ENCODE measurements at regions not wholly inside any gene's neighbourhood (a gene's known extent, or its start where the extent isn't known, plus 50 kb on each side); places are given as distances from the start of the nearest gene placed in this dataset.

DNA sequence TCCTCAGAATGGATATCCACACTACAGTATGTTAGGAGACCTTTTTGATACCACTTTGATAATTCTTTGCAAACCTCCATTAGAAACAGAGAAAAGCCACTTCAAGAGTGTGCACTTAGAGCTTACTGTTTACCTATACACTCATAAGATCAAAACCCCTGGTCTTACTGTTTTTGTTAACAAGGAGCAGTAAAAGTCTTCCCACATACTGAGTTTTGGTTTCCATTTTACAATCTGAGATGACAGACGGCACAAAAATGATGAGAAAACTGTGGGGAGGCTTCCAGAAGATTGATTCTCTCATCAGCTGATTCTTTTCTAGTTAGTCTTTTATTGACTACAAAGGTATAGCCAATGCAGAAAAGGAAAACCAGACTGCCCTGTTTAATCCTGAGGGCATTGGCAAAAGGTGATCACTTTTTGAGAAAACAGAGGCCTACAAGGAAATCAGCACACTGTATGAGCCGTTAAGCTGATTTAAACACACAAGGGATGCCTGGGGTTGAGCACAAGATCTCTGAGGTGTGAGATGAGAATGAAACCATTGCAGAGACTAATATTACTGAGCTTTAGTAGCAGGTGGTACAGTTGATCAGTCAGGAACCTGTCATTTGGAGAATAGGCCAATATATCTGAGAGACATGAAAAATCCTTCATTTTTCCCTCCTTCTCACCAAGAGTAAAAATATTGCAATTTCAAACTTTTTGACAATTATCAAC lies 368.6 kb downstream of the GRB14 start:
- H3K9ac ChIP-seq (ENCODE audit: low read depth in 1 of 3, low read length in 3 of 3), result no peak overlapping the region

GRCh38 chr2:164243315-164243714 lies 378.0 kb downstream of the GRB14 start:
- Histone ChIP-seq H3K36me3 (ENCODE audit: control insufficient read depth in 3 of 3, insufficient read depth in 3 of 3, low read length in 3 of 3) (no peaks in the 10 kb centered on the region), H3K27ac (ENCODE audit: low read depth, low read length) (no peak overlapping the region), H3K9me3 (ENCODE audit: control insufficient read depth in 3 of 3, low read length in 3 of 3) (no peaks in the 10 kb centered on the region), H3K4me1 (ENCODE audit: control insufficient read depth in 3 of 3, insufficient read depth in 3 of 3, low read length in 3 of 3) (no peaks in the 10 kb centered on the region), H3K27me3 (ENCODE audit: control insufficient read depth in 3 of 3, insufficient read depth in 3 of 3, low read length in 3 of 3) (no peaks in the 10 kb centered on the region), H3K4me3 (ENCODE audit: low read length in 3 of 3) (no peak overlapping the region), H3K9ac (ENCODE audit: low read depth in 1 of 3, low read length in 3 of 3) (no peak overlapping the region)

More for the DNA sequence above, 368.6 kb downstream of the GRB14 start:
- H3K36me3 ChIP-seq (ENCODE audit: control insufficient read depth in 3 of 3, insufficient read depth in 3 of 3, low read length in 3 of 3), result no peaks in the 10 kb centered on the region
- no peaks in the 10 kb centered on the region for H3K9me3 ChIP-seq (ENCODE audit: control insufficient read depth in 3 of 3, low read length in 3 of 3)
- H3K4me3 ChIP-seq (ENCODE audit: low read length in 3 of 3), result no peak overlapping the region
- H3K27ac ChIP-seq (ENCODE audit: low read depth, low read length), result no peak overlapping the region
- no peaks in the 10 kb centered on the region for H3K4me1 ChIP-seq (ENCODE audit: control insufficient read depth in 3 of 3, insufficient read depth in 3 of 3, low read length in 3 of 3)
- no peaks in the 10 kb centered on the region for H3K27me3 ChIP-seq (ENCODE audit: control insufficient read depth in 3 of 3, insufficient read depth in 3 of 3, low read length in 3 of 3)

DNA sequence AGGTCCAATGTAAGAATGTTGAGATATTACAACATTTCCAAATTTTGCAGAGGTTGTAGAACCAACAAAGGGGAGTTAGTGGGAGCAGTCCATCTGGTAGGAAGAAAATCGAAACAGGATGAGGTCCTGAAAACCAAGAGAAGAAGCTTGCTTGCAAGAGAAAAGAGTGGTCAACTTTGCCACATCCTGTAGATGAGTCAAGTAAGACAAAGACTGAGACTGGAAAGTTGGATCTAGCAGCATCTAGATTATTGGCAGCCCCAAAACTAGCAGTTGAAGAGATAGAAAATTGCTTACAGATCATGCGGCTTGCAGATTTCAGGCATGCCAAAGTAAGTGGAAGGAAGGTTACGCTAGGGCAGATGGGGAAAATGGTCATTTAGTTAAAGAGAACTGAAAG lies 378.9 kb downstream of the GRB14 start:
- no peaks in the 10 kb centered on the region for H3K4me1 ChIP-seq (ENCODE audit: control insufficient read depth in 3 of 3, insufficient read depth in 3 of 3, low read length in 3 of 3)
- H3K4me3 ChIP-seq (ENCODE audit: low read length in 3 of 3), result no peak overlapping the region
- H3K9me3 ChIP-seq (ENCODE audit: control insufficient read depth in 3 of 3, low read length in 3 of 3), result no peaks in the 10 kb centered on the region
- no peaks in the 10 kb centered on the region for H3K27me3 ChIP-seq (ENCODE audit: control insufficient read depth in 3 of 3, insufficient read depth in 3 of 3, low read length in 3 of 3)
- H3K36me3 ChIP-seq (ENCODE audit: control insufficient read depth in 3 of 3, insufficient read depth in 3 of 3, low read length in 3 of 3), result no peaks in the 10 kb centered on the region
- no peak overlapping the region for H3K9ac ChIP-seq (ENCODE audit: low read depth in 1 of 3, low read length in 3 of 3)
- H3K27ac ChIP-seq (ENCODE audit: low read depth, low read length), result no peak overlapping the region

DNA sequence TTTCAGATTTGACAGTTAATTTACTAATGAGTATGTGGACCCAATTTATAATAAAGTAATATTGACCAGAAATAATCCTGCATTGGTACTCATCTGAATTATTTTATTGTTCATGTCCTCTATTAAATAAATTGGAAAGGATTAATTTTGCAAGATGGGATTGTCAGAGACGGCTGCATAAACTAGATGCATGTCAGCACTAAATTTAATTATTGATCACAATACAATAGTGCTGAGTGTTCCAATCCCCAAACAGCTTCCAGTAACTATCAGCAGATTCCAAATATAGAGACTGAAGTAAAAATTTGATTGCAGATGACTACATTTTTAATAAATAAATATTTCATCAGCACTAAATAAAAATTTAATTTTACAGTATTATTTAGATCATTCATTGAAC lies 387.2 kb downstream of the GRB14 start:
- H3K27ac ChIP-seq (ENCODE audit: low read depth, low read length), result no peak overlapping the region
- no peak overlapping the region for H3K4me3 ChIP-seq (ENCODE audit: low read length in 3 of 3)
- H3K9me3 ChIP-seq (ENCODE audit: control insufficient read depth in 3 of 3, low read length in 3 of 3), result no peaks in the 10 kb centered on the region
- no peaks in the 10 kb centered on the region for H3K27me3 ChIP-seq (ENCODE audit: control insufficient read depth in 3 of 3, insufficient read depth in 3 of 3, low read length in 3 of 3)
- H3K9ac ChIP-seq (ENCODE audit: low read depth in 1 of 3, low read length in 3 of 3), result no peak overlapping the region
- no peaks in the 10 kb centered on the region for H3K4me1 ChIP-seq (ENCODE audit: control insufficient read depth in 3 of 3, insufficient read depth in 3 of 3, low read length in 3 of 3)
- no peaks in the 10 kb centered on the region for H3K36me3 ChIP-seq (ENCODE audit: control insufficient read depth in 3 of 3, insufficient read depth in 3 of 3, low read length in 3 of 3)

- no peaks in the 10 kb centered on the region for H3K27me3 ChIP-seq (ENCODE audit: control insufficient read depth in 3 of 3, insufficient read depth in 3 of 3, low read length in 3 of 3)
- H3K36me3 ChIP-seq (ENCODE audit: control insufficient read depth in 3 of 3, insufficient read depth in 3 of 3, low read length in 3 of 3), result no peaks in the 10 kb centered on the region
- no peak overlapping the region for H3K9ac ChIP-seq (ENCODE audit: low read depth in 1 of 3, low read length in 3 of 3)
- no peaks in the 10 kb centered on the region for H3K4me1 ChIP-seq (ENCODE audit: control insufficient read depth in 3 of 3, insufficient read depth in 3 of 3, low read length in 3 of 3)
- H3K4me3 ChIP-seq (ENCODE audit: low read length in 3 of 3), result no peak overlapping the region
- H3K9me3 ChIP-seq (ENCODE audit: control insufficient read depth in 3 of 3, low read length in 3 of 3), result no peaks in the 10 kb centered on the region
- no peak overlapping the region for H3K27ac ChIP-seq (ENCODE audit: low read depth, low read length)
Measured at GRCh38 chr2:164224007-164224406, 397.3 kb downstream of the GRB14 start.

DNA sequence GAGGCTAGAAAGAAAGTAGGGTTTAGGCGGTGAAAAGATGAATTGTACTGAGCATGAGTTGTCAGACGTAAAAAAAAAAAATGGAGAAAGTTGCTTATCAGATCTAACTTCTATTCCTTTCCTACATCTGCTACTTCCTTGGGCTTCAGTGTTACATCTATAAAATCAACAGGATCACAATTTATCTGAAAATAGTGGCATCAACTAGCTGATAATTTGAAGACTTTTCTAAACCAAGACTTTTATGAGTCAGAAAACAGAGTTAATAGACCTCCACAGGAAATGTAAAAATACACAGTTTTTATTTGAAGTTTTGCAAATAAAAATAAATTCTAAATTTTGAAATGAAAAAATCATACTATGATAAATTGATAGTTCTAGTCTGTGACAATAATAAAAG lies 399.8 kb downstream of the GRB14 start:
- H3K4me3 ChIP-seq (ENCODE audit: low read length in 3 of 3), result no peak overlapping the region
- H3K9ac ChIP-seq (ENCODE audit: low read depth in 1 of 3, low read length in 3 of 3), result no peak overlapping the region
- H3K9me3 ChIP-seq (ENCODE audit: control insufficient read depth in 3 of 3, low read length in 3 of 3), result no peaks in the 10 kb centered on the region
- H3K27me3 ChIP-seq (ENCODE audit: control insufficient read depth in 3 of 3, insufficient read depth in 3 of 3, low read length in 3 of 3), result no peaks in the 10 kb centered on the region
- H3K27ac ChIP-seq (ENCODE audit: low read depth, low read length), result no peak overlapping the region
- no peaks in the 10 kb centered on the region for H3K4me1 ChIP-seq (ENCODE audit: control insufficient read depth in 3 of 3, insufficient read depth in 3 of 3, low read length in 3 of 3)
- H3K36me3 ChIP-seq (ENCODE audit: control insufficient read depth in 3 of 3, insufficient read depth in 3 of 3, low read length in 3 of 3), result no peaks in the 10 kb centered on the region

DNA sequence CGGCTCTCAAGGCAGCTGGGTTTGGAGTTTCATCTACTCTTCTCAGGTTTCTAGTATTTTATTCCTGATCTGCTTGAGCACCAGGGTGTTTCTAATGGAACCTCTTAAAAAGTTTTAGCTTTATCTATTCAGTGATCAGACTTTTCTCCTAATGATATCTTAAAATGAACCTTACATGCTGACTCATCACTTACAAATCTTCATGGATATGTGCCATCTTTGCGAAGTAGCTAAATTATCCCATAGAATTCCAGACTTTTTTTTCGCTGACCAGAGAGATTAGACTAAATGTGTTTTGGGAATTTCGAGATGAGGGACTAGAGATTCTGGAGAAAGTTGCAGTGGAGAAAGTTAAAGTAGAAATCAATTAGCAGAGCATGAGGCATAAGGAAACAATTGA lies 401.0 kb downstream of the GRB14 start:
- H3K4me3 ChIP-seq (ENCODE audit: low read length in 3 of 3), result no peak overlapping the region
- H3K9me3 ChIP-seq (ENCODE audit: control insufficient read depth in 3 of 3, low read length in 3 of 3), result no peaks in the 10 kb centered on the region
- H3K27me3 ChIP-seq (ENCODE audit: control insufficient read depth in 3 of 3, insufficient read depth in 3 of 3, low read length in 3 of 3), result no peaks in the 10 kb centered on the region
- H3K9ac ChIP-seq (ENCODE audit: low read depth in 1 of 3, low read length in 3 of 3), result no peak overlapping the region
- no peaks in the 10 kb centered on the region for H3K36me3 ChIP-seq (ENCODE audit: control insufficient read depth in 3 of 3, insufficient read depth in 3 of 3, low read length in 3 of 3)
- H3K27ac ChIP-seq (ENCODE audit: low read depth, low read length), result no peak overlapping the region
- no peaks in the 10 kb centered on the region for H3K4me1 ChIP-seq (ENCODE audit: control insufficient read depth in 3 of 3, insufficient read depth in 3 of 3, low read length in 3 of 3)

DNA sequence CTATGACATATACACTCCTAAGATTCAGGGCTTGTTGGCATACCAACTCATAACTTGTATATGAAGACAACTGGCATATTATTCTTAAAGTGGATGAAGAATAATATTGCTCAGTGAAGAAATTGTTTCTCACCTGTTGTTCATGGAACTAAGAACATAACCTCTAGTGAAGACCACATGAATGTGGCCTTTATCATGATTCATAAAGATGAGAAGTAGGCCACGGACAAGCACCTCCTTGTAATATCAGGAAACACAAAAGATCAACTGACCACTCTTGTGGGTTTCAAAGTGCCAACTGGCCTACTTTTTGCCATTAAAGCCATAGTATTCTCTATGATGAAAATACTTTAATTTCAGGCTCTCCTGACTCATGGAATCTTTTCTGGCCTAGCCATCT lies 407.4 kb downstream of the GRB14 start:
- no peaks in the 10 kb centered on the region for H3K36me3 ChIP-seq (ENCODE audit: control insufficient read depth in 3 of 3, insufficient read depth in 3 of 3, low read length in 3 of 3)
- H3K4me1 ChIP-seq (ENCODE audit: control insufficient read depth in 3 of 3, insufficient read depth in 3 of 3, low read length in 3 of 3), result no peaks in the 10 kb centered on the region
- no peak overlapping the region for H3K9ac ChIP-seq (ENCODE audit: low read depth in 1 of 3, low read length in 3 of 3)
- no peaks in the 10 kb centered on the region for H3K27me3 ChIP-seq (ENCODE audit: control insufficient read depth in 3 of 3, insufficient read depth in 3 of 3, low read length in 3 of 3)
- no peak overlapping the region for H3K4me3 ChIP-seq (ENCODE audit: low read length in 3 of 3)
- no peaks in the 10 kb centered on the region for H3K9me3 ChIP-seq (ENCODE audit: control insufficient read depth in 3 of 3, low read length in 3 of 3)
- H3K27ac ChIP-seq (ENCODE audit: low read depth, low read length), result no peak overlapping the region

DNA sequence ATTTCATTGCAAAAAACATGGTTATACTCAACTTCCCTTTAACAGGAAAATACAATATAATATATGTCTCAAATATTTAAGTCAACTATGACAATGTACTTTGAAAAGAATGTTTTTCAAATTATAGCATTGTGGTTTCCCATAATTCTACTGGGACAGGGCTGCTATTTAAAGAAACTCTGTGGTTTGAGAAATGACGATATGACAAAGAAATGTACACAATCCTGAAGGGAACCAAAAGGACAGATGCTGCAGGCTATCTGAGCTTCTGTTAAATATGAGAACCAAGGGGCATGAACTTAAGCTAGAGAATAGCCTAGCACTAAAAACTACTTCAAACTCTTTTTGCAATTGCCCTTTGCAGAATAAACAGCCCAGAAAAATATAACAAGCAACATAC lies 415.9 kb downstream of the GRB14 start:
- H3K4me1 ChIP-seq (ENCODE audit: control insufficient read depth in 3 of 3, insufficient read depth in 3 of 3, low read length in 3 of 3), result no peaks in the 10 kb centered on the region
- H3K9ac ChIP-seq (ENCODE audit: low read depth in 1 of 3, low read length in 3 of 3), result no peak overlapping the region
- no peaks in the 10 kb centered on the region for H3K36me3 ChIP-seq (ENCODE audit: control insufficient read depth in 3 of 3, insufficient read depth in 3 of 3, low read length in 3 of 3)
- no peak overlapping the region for H3K27ac ChIP-seq (ENCODE audit: low read depth, low read length)
- no peak overlapping the region for H3K4me3 ChIP-seq (ENCODE audit: low read length in 3 of 3)
- H3K9me3 ChIP-seq (ENCODE audit: control insufficient read depth in 3 of 3, low read length in 3 of 3), result no peaks in the 10 kb centered on the region
- no peaks in the 10 kb centered on the region for H3K27me3 ChIP-seq (ENCODE audit: control insufficient read depth in 3 of 3, insufficient read depth in 3 of 3, low read length in 3 of 3)

DNA sequence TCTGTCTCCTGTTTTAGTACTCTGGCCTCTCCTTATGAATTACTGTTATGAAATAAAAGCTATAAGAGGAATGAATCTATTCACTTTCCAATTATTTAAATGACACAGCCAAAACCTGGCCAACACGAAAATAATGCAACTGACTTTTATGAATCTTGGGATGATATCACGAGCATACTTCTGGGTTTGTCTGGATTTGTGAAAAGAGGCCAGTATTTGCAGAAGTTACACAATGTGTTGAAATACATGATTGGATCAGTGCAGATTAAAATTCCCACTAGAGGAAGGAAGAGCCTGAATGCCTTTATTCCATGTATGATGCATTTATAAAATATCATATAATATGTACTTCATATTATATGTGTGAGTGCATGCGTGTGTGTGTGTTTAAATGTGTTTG lies 418.2 kb downstream of the GRB14 start:
- no peak overlapping the region for H3K27ac ChIP-seq (ENCODE audit: low read depth, low read length)
- no peaks in the 10 kb centered on the region for H3K9me3 ChIP-seq (ENCODE audit: control insufficient read depth in 3 of 3, low read length in 3 of 3)
- H3K4me3 ChIP-seq (ENCODE audit: low read length in 3 of 3), result no peak overlapping the region
- H3K9ac ChIP-seq (ENCODE audit: low read depth in 1 of 3, low read length in 3 of 3), result no peak overlapping the region
- no peaks in the 10 kb centered on the region for H3K4me1 ChIP-seq (ENCODE audit: control insufficient read depth in 3 of 3, insufficient read depth in 3 of 3, low read length in 3 of 3)
- H3K36me3 ChIP-seq (ENCODE audit: control insufficient read depth in 3 of 3, insufficient read depth in 3 of 3, low read length in 3 of 3), result no peaks in the 10 kb centered on the region
- no peaks in the 10 kb centered on the region for H3K27me3 ChIP-seq (ENCODE audit: control insufficient read depth in 3 of 3, insufficient read depth in 3 of 3, low read length in 3 of 3)

Data from skeletal muscle tissue (tissue), 3 donors.